WI38 (cell line): ENCODE measurements at regions not wholly inside any gene's neighbourhood (a gene's known extent, or its start where the extent isn't known, plus 50 kb on each side); places are given as distances from the start of the nearest gene placed in this dataset.
"Not testable (repeated sequence)": the region's sequence is repeated elsewhere in the genome, so short reads cannot be mapped to it uniquely, and the experiment has no call there.

ENCODE experiments used
- H3K4me3 ChIP-seq: 2 replicates; pipeline ENCODE4 v1.5.1; 2011; ENCODE audit warnings: low read depth, mild to moderate bottlenecking, control low read depth, low read length
- CTCF ChIP-seq: IDR thresholded peaks from 2 replicates; pipeline ENCODE4 v1.5.1; 2012; ENCODE audit warnings: low read depth, mild to moderate bottlenecking, control low read depth, low read length

GRCh38 chr3:146702237-146702636, 97.1 kb upstream of the PLSCR5 start:
- H3K4me3 ChIP-seq: no peak overlapping the region
- TF ChIP-seq CTCF: no peak

DNA sequence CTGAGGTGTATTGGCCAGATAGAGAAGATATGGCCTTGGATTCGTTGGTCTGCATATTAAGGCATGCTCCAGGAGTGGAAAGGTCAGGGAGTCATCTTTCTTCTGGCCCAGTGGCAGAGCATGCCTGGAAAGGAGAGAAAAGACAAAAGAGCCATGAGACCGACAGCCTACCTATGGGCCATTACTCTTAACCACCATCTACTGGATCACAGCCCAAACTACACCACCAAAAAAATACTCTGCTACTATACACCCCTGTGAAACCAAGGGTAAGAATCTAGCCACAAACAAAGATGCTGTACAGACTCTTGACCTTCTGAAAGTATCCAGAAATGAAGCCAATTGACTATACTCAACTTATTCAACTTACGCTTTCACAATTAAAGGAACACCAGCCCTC, 96.1 kb upstream of the PLSCR5 start:
- H3K4me3 ChIP-seq: no peak overlapping the region

DNA sequence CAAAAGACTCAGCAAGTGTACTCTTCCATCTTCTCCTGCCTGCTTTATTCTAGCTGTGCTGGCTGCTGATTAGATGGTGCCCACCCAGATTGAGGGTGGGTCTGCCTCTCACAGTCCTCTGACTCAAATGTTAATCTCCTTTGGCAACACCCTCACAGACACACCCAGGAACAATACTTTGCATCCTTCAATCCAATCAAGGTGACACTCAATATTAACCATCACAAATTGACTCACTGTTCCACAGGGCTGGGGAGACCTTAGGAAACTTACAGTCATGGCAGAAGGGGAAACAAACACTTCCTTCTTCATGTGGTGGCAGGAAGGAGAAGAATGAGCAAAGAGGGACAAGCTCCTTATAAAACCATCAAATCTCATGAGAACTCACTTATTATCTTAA, 94.9 kb upstream of the PLSCR5 start:
- H3K4me3 ChIP-seq: not testable (repeated sequence)

More for the DNA sequence above, 96.1 kb upstream of the PLSCR5 start:
- TF ChIP-seq CTCF: no peak

GRCh38 chr3:146692254-146692653, 87.1 kb upstream of the PLSCR5 start:
- TF ChIP-seq CTCF: no peak
- H3K4me3 ChIP-seq: no peak overlapping the region

GRCh38 chr3:146685050-146685814, 80.1 kb upstream of the PLSCR5 start:
- H3K4me3 ChIP-seq: no peak overlapping the region
- TF ChIP-seq CTCF: no peak

GRCh38 chr3:146682171-146682570, 77.0 kb upstream of the PLSCR5 start:
- no peak overlapping the region for H3K4me3 ChIP-seq
- TF ChIP-seq CTCF: no peak

DNA sequence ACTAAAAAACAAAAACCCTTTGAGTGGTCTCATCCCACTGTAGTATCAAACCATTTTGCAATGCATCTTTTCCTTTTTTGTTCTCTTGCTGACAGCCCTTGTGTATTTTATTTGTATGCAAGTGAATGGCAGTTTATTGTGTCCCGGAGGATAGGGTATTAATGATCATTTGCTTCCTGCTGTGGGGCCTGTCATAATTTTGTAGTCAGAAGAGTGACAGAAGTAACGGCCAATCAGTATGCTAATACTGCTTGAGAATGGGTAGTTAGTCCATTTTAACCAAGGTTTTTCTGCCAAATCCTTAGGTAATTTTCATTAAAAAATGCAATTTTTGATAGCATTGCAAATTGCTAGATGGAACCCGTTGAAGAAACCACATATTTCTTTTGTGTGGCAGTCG, 75.5 kb upstream of the PLSCR5 start:
- no peak for TF ChIP-seq CTCF
- H3K4me3 ChIP-seq: no peak overlapping the region

- no peak for TF ChIP-seq CTCF
Measured at GRCh38 chr3:146679995-146680394, 74.8 kb upstream of the PLSCR5 start.

More at GRCh38 chr3:146679995-146680394, 74.8 kb upstream of the PLSCR5 start:
- H3K4me3 ChIP-seq: no peak overlapping the region
